ENCODE measurements at regions not wholly inside any gene's neighbourhood (a gene's known extent, or its start where the extent isn't known, plus 50 kb on each side); places are given as distances from the start of the nearest gene placed in this dataset.
"Not testable (repeated sequence)": the region's sequence is repeated elsewhere in the genome, so short reads cannot be mapped to it uniquely, and the experiment has no call there.

- no peak for DNase-seq
Observed at GRCh38 chr19:29154163-29154562, 58.8 kb downstream of the UQCRFS1 start.

- no peak for DNase-seq
Observed at GRCh38 chr19:29145756-29146155, 67.2 kb downstream of the UQCRFS1 start.

DNA sequence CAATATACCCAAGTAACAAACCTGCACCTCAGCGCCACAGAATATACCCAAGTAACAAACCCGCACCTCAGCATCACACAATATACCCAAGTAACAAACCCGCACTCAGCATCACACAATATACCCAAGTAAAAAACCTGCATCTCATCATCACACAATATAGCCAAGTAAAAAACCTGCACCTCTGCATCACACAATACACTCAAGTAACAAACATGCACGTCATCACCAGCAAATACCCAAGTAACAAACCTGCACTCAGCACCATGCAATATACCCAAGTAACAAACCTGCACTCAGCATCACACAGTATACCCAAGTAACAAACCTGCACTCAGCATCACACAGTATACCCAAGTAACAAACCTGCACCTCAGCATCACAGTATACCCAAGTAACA lies 69.8 kb downstream of the UQCRFS1 start:
- no peak for DNase-seq

DNA sequence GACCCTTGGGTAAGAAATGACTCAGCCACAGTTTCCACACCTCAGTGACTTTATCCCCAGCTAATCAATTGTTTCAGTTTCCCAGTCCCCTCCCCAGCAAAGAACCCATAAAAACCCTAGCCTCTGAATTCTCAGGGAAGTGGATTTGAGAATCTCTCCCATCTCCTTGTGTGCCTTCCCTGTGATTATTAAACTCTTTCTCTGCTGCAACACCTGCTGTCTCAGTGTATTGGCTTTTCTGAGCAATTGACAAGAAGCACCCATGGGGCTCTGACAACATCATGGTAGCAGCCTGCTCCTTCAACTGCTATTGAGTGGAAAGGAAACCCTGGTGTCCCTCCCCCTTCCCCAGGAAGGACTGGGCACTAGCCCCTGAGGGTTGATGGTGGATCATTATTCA lies 73.7 kb downstream of the UQCRFS1 start:
- no peak for DNase-seq

- not testable (repeated sequence) for DNase-seq
Observed at GRCh38 chr19:29138206-29138605, 74.7 kb downstream of the UQCRFS1 start.

DNA sequence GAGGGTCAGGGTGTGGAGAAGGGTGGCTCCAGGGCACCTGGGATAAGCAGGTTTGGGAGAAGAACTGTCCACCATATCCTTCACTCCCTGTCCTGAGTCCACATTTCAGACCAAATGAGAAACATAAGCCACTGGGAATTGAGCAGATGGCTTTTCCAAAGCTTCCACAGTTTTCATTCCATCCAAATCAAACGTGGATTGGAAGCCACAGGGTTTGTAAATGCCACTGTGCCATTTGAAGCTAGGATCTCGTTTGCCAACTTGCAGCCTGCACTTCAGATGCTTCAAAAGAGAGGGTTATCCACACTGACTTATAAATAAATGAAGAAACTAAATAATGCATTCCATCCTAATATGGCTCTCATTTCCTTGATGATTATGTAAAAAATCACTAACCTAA lies 81.5 kb downstream of the UQCRFS1 start:
- no peak for DNase-seq

DNA sequence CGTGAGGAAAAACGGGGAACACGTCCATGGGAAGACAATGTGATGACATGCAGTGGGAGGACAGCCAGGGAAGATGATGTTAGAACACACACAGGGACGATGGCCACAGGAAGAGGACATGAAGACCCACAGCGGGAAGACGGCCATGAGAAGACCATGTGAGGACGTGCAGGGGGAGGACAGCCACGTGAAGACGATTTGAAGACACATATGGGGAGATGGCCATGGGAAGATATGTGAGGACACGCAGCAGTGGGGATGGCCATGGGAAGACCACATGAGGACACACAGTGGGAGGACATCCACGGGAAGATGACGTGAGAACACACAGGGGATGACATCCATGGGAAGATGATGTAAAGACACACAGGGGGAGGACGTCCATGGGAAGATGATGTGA lies 83.8 kb downstream of the UQCRFS1 start:
- no peak for DNase-seq

- no peak for DNase-seq
Observed at GRCh38 chr19:29128203-29128602, 84.7 kb downstream of the UQCRFS1 start.

DNA sequence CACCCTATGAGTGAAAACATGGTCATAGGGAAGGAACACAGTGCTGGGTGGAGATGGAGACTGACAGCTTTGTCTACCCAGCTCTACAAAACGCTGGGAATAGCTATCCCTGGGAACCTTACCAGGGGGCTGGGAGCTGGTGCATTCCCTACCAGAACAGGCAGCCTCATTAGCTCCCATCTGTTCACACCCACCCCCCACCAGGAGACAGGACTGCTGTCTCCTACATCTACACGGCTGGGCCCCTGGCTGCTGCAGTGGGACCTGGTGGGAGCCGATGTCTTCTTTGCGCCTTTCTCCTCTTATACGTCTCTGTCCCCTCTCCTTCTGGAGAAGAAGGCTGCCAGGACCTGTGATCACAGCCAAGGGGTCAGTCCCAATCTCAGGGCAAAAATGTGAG lies 90.8 kb downstream of the UQCRFS1 start:
- no peak for DNase-seq

- DNase-seq = no peak
Observed at GRCh38 chr19:29121684-29122083, 91.3 kb downstream of the UQCRFS1 start.

DNA sequence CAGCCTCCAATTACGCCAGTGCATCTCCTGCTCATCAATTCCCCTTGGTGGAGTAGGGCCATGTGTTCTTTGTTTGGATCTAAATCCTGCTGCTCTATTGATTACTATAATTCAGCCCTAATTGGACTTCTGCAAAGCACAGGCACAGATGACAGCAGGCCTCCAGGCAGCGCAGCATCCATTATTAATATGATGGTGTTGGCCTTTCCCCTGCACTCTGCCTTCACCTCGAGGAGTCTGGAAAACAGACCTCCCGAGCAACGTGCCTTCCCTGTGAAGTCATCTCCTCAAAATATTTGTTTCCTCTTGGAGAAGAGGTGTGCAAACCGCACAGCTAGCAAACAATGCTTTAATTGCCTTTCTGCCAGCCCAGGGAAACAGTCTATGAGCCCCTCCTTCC lies 92.5 kb downstream of the UQCRFS1 start:
- no peak for DNase-seq

GRCh38 chr19:29119590-29119989 lies 93.4 kb downstream of the UQCRFS1 start:
- no peak for DNase-seq

DNA sequence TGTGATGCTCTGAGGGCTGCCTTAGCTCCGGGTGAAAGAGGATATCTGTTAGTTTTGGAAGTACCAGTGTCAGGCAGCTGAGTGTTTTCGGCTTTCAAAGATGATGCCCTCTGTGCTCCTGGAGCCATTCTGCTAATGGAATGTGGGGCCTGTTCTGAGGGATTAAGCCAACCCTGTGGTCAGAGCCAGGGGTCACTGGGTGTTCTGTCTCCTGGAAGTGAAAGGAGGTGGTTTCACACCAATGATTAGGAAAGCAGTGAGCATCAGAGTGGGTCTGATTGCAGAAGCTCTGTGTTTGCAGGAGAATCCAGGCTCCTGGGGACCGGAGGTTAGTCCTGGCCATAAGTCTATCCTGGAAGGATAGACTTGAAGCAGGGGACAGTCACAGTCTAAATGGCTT lies 94.6 kb downstream of the UQCRFS1 start:
- no peak for DNase-seq

DNA sequence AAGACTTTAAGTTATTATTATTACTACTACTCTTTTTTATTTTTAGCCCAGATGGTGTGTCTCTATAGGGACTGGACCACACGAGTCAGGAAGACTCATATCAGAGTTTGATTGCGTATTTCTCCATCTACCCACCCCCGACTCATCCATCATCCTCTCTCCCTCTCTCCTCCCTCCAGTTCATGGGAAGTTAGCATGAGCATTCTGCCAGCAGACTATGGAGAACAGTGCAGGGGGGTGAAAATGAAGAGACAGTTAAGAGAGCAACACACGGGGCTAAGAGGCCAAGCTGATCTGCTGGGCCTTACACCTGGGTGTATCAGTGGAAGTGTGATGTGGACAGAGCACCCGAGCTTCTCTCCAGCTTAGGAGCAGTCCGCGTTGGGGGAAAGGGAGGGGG lies 95.0 kb downstream of the UQCRFS1 start:
- no peak for DNase-seq

- DNase-seq = no peak
Observed at GRCh38 chr19:29115181-29115580, 97.8 kb downstream of the UQCRFS1 start.

DNA sequence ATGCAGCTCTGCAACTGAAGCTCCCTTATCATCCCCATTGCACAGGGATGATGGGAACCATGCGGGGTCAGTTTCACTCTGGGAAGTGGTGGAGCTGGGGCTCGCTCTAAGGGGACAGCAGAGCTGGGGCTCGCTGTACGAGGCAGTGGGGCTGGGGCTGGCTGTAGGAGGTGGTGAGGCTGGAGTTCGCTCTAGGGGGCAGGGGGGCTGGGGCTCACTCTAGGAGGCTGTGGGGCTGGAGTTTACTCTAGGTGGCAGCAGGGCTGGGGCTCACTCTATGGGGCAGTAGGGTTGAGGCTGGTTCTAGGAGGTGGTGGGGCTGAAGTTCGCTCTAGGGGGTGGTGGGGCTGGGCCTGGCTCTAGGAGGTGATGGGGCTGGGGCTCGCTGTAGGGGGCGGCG lies 99.1 kb downstream of the UQCRFS1 start:
- no peak for DNase-seq

DNA sequence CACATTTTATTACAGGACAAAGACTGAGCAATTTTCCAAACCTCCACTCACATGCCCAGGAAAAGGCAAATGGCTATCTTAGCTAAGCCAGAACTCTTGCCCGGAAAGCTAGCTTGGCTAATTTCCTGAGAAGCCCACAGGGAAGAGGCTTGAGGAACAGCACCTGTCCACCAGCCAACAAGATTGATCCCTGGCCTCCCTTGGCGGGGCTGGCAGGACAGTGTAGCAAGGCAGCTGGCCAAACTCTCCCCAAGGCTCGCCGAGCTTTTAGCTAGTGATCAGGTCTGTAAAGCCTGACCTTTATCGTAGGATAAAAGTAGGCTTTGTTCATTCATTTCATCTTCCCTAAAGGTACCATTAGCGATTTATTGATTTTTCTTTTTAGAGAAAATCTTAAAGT lies 101.4 kb downstream of the UQCRFS1 start:
- DNase-seq = no peak

- no peak for DNase-seq
Observed at GRCh38 chr19:29107831-29108230, 105.1 kb downstream of the UQCRFS1 start.

DNA sequence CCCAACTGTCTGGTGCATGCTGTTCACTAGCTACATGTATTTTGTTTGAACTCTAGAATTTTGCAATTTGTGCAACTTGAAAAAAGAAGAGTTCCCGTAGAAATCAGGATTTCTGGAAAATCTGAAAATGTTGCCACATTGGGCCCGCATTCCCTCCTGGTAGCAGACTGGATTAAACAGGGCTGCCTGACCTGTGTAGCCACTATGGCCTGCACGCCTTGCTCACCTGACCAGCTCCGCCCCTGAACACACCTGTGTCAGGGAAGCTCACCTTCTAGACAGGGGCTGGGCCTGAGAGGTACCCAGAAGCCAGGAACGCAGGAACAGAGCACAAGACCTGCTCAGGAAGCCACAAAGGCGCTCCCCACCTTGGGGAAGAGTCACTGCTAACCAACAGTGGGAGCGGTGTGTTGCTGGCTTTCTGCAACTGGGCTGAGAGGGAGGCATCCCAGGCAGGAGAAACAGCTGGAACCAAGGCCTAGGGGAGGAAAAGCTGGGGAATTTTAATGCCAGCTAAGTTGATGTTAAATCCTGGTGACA lies 106.5 kb downstream of the UQCRFS1 start:
- DNase-seq = no peak

DNA sequence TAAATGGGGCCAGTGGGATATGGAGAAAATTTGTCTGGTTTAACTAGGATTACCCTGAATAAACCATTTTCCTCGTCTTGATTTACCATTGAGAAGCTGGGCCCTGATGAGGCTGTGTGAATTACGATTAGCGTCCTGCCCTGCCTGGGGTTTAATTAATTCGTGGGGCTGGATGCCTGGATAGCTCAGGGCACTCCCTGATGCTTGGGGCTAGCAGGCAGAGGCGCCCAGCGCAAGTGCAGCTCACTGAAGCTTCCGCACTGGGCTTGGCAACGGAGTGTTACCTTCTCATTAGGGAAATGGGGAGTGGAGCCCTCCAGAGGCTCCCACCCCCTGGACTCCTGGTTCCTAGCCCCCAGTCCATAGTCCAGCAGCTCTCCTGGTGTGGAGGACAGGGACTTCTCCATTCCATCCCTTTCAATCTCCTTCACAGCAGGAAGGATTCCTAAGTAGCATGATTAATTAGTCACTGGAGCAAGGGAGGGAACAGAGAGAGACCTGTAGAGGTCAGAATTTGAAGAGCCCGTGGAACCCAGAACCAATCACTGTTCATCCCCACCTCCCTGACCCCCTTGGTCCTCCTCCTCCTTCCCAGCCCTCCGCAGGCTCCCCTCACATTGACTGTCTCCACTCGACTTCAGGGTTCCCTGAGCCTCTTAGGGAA lies 107.2 kb downstream of the UQCRFS1 start:
- DNase-seq = no peak

GRCh38 chr19:29104605-29105241 lies 108.2 kb downstream of the UQCRFS1 start:
- no peak for DNase-seq

DNA sequence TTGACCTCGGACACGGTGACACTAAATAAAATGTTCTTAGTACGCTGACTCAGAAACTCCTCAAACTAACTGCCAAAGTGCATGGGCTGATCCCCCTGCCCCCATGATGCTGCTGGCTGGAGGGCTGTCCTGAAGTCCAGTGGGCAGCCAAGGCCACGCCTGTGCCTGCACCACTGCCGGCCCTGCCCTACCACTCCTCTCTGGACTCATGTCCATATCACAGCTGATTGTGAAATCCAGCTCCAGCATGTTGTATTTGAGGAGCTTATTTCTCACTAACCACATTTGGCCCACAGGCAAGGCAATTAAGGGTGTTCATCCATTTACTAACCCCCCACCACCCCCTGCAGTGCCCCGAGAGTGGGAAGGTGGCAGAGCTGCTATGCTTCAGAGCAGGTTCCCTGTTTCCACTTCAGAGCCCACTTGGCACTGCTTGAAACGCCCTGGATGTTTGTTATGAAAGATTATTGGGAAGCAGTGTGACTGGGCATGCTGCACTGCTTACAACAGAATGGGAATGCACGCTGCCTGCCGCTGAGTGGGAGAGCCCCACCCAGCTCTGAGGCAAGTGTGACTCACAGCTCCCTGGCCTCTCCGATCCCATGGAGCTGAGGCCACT lies 114.0 kb downstream of the UQCRFS1 start:
- no peak for DNase-seq

DNA sequence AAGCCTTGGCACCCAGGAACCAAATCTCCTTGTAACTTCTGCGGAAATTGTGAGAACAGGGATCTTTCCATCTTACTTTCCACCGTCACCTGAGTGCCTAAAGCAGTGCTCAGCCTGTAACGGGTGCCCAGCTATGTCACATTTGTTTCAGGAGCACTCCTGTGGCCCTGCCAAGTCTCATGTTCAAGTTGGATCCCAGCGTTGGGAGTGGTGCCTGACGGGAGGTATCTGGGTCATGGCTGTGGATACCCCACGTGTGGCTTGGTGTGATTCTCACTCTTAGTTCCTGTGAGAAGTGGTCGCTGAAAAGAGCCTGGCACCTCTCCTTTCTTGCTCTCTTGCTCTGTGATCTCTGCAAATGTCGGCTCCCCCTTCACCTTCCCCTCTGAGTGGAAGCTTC lies 114.9 kb downstream of the UQCRFS1 start:
- DNase-seq = no peak

- no peak for DNase-seq
Observed at GRCh38 chr19:29096896-29097295, 116.1 kb downstream of the UQCRFS1 start.
